Effector memory CD4-positive, alpha-beta T cell (primary cell): ENCODE measurements at regions not wholly inside any gene's neighbourhood (a gene's known extent, or its start where the extent isn't known, plus 50 kb on each side); places are given as distances from the start of the nearest gene placed in this dataset.

Source experiments
- DNase-seq, 3 donors: peaks; one replicate each; pipeline ENCODE4 v3.0.0-alpha.2; 2020
- H3K27ac ChIP-seq: 2 replicates; pipeline ENCODE4 v1.7.0; 2013; ENCODE audit warnings: mild to moderate bottlenecking, low read length, moderate library complexity; ENCODE audit not compliant: insufficient read depth, poor library complexity, severe bottlenecking
- H3K27me3 ChIP-seq: replicated peaks from 2 replicates; pipeline ENCODE4 v1.7.0; 2013; ENCODE audit warnings: mild to moderate bottlenecking, low read length; ENCODE audit not compliant: insufficient read depth, control insufficient read depth, poor library complexity, severe bottlenecking
- H3K36me3 ChIP-seq: 2 replicates; pipeline ENCODE4 v1.7.0; 2013; ENCODE audit warnings: mild to moderate bottlenecking, low read length, moderate library complexity; ENCODE audit not compliant: control insufficient read depth, insufficient read depth
- H3K4me1 ChIP-seq: 2 replicates; pipeline ENCODE4 v1.7.0; 2013; ENCODE audit warnings: low read length, mild to moderate bottlenecking; ENCODE audit not compliant: control insufficient read depth, insufficient read depth, poor library complexity, severe bottlenecking
- H3K4me3 ChIP-seq: 2 replicates; pipeline ENCODE4 v1.7.0; 2013; ENCODE audit warnings: low read length, low read depth, mild to moderate bottlenecking; ENCODE audit not compliant: insufficient read depth, poor library complexity, severe bottlenecking
- H3K9me3 ChIP-seq: 2 replicates; pipeline ENCODE4 v1.7.0; 2013; ENCODE audit warnings: mild to moderate bottlenecking, low read length, moderate library complexity; ENCODE audit not compliant: control insufficient read depth

DNA sequence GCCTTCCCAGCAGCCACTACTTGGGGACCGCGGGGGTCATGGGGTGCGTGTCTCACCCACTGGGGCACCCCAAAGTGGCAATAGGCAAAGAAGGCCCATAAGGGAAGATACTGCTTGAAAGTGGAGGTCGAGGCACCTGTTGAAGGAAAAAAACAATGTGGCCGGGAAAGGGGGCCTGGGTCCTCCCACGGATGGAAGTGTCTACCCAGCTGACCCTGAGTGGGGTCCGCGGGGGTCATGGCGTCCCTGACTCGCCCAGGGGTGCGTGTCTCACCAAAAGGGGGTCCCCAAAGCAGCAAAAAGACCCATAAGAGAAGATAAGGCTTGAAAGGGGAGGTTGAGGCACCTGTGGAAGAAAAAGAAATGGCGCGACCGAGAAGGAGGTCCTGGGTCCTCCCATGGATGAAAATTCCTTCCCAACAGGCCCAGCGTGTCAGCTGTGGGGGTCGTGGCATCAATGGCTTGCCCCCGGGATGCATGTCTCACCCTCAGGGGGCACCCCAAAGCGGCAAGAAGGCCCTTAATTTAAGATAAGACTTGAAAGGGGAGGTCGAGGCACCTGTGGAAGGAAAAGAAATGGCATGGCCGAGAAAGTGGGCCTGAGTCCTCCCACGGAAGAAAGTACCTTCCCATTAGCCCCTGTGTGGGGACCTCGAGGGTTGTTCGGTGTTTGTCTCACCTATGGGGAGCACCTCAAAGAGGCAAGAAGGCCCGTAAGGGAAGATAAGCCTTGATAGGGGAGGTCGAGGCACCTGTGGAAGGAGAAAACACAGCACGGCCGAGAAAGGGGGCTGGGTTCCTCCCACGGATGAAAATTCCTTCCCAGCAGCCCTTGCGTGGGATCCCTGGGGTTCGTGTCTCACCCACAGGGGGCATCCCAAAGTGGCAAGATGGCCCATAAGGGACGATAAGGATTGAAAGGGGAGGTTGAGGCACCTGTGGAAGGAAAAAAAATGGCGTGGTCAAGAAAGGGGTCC is 266.0 kb downstream of the ALG10 start:
- H3K27ac ChIP-seq = no peak overlapping the region
- no peak for DNase-seq
- H3K4me1 ChIP-seq = no peaks in the 10 kb centered on the region
- peaks cover 5% of the 10 kb centered on the region for H3K9me3 ChIP-seq
- no peaks in the 10 kb centered on the region for H3K27me3 ChIP-seq
- H3K36me3 ChIP-seq = no peaks in the 10 kb centered on the region
- no peak overlapping the region for H3K4me3 ChIP-seq

DNA sequence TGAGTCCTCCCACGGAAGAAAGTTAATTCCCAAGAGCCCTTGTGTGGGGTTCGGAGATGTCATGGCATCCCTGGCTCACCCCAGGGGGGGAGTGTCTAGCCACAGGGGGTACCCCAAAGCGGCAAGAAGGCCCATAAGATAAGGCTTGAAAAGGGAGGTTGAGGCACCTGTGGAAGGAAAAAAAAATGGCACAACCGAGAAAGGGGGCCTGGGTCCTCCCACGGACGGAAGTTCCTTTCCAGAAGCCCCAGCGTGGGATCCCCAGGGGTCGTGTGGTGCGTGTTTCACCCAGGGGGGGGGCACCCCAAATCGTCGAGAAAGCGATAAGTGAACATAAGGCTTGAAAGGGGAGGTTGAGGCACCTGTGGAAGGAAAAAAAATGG is 266.7 kb downstream of the ALG10 start:
- Histone ChIP-seq H3K4me3 (no peak overlapping the region), H3K27ac (no peak overlapping the region), H3K27me3 (no peaks in the 10 kb centered on the region), H3K36me3 (no peaks in the 10 kb centered on the region), H3K9me3 (peaks cover 5% of the 10 kb centered on the region), H3K4me1 (no peaks in the 10 kb centered on the region)
- no peak for DNase-seq

DNA sequence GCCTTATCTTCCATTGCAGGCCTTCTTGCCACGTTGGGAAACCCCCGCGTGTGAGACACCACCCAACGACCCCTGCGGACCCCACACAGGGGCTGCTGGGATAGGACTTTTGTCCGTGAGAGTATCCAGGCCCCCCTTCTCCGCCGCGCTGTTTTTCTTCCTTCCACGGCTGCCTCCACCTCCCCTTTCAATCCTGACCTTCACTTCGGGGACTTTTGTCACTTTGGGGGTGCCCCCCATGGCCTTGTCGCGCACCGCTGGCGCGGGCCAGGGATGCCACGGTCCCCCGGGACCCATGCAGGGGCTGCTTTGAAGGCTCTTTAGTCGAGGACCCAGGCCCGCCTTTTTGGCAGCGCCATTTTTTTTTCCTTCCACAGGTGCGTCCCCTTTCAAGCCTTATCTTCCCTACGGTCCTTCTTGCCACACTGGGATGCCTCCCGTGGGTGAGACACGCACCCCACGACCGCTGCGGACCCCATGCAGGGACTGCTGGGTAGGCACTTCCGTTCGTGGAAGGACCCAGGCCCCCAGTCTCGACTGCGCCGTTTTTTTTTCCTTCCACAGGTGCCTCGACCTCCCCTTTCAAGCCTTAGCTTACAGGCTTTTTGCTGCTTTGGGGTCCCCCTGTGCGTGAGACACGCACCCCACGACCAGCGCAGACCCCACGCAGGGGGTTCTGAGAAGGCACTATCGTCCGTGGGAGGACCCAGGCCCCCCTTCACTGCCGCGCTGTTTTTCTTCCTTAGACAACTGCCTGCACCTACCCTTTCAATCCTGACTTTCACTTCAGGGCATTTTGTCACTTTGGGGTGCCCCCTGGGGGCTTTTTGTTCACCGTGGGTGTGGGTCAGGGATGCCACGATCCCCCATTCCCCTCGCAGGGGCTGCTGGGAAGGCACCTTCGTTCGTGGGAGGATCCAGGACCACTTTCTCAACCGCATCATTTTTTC is 267.4 kb downstream of the ALG10 start:
- H3K4me1 ChIP-seq = no peaks in the 10 kb centered on the region
- peaks cover 5% of the 10 kb centered on the region for H3K9me3 ChIP-seq
- no peaks in the 10 kb centered on the region for H3K36me3 ChIP-seq
- no peak overlapping the region for H3K4me3 ChIP-seq
- no peak for DNase-seq
- no peak overlapping the region for H3K27ac ChIP-seq
- no peaks in the 10 kb centered on the region for H3K27me3 ChIP-seq

DNA sequence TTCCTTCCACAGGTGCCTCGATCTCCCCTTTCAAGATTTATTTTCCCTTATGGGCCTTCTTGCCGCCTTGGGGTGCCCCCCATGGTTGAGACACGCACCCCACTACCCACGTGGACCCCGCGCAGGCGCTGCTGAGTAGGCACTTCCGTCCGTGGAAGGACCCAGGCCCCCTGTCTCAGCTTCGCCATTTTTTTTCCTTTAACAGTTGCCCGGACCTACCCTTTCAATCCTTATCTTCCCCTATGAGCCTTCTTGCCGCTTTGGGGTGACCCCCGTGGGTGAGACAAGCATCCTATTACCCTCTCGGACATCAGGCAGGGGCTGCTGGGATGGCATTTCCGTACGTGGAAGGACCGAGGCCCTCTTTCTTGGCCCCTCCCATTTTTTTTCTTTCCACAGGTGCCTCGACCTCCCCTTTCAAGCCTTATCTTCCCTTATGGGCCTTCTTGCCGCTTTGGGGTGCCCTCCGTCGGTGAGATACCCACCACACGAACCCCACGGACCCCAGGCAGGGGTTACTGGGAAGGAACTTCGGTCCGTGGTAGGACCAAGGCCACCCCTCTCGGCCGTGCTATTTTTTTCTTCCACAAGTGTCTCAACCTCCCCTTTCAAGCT is 268.2 kb downstream of the ALG10 start:
- Histone ChIP-seq H3K27me3 (no peaks in the 10 kb centered on the region), H3K27ac (no peak overlapping the region), H3K4me1 (no peaks in the 10 kb centered on the region), H3K9me3 (peaks cover 5% of the 10 kb centered on the region), H3K4me3 (no peak overlapping the region), H3K36me3 (no peaks in the 10 kb centered on the region)
- no peak for DNase-seq

DNA sequence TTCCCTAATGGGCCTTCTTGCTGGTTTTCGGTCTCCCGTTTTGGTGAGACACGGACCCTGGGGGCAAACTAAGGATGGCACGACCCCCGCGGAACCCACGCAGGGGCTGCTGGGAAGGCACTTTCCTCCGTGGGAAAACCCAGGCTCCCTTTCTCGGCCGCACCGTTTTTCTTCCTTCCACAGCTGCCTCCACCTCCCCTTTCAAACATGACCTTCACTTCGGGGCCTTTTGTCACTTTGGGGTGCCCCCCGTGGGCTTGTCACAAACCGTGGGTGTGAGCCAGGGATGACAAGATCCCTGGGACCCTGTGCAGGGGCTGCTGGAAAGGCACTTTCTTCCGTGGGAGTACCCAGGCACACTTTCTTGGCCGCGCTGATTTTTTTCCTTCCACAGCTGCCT is 268.7 kb downstream of the ALG10 start:
- Histone ChIP-seq H3K4me1 (no peaks in the 10 kb centered on the region), H3K4me3 (no peak overlapping the region), H3K9me3 (peaks cover 5% of the 10 kb centered on the region), H3K27me3 (no peaks in the 10 kb centered on the region), H3K36me3 (no peaks in the 10 kb centered on the region), H3K27ac (no peak overlapping the region)
- DNase-seq = no peak

DNA sequence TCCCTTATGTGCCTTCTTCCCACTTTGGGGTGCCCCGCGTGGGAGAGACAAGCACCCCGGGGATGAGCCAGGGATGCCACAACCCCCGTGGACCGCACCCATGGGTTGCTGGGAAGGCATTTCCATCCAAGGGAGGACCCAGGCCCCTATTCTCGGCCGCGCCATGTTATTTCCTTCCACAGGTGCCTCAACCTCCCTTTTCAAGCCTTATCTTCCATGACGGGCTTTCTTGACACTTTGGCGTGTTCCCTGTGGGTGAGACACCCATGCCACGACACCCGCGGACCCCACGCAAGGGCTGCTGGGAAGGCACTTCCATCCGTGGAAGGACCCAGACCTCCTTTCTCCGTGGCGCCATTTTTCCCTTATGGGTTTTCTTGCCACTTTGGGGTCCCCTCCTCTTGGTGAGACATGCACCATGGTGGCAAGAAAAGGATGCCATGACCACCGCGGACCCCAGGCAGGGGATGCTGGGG is 269.2 kb downstream of the ALG10 start:
- H3K4me1 ChIP-seq = no peaks in the 10 kb centered on the region
- H3K9me3 ChIP-seq = peaks cover 5% of the 10 kb centered on the region
- no peaks in the 10 kb centered on the region for H3K36me3 ChIP-seq
- H3K4me3 ChIP-seq = no peak overlapping the region
- H3K27me3 ChIP-seq = no peaks in the 10 kb centered on the region
- no peak overlapping the region for H3K27ac ChIP-seq
- DNase-seq = no peak

DNA sequence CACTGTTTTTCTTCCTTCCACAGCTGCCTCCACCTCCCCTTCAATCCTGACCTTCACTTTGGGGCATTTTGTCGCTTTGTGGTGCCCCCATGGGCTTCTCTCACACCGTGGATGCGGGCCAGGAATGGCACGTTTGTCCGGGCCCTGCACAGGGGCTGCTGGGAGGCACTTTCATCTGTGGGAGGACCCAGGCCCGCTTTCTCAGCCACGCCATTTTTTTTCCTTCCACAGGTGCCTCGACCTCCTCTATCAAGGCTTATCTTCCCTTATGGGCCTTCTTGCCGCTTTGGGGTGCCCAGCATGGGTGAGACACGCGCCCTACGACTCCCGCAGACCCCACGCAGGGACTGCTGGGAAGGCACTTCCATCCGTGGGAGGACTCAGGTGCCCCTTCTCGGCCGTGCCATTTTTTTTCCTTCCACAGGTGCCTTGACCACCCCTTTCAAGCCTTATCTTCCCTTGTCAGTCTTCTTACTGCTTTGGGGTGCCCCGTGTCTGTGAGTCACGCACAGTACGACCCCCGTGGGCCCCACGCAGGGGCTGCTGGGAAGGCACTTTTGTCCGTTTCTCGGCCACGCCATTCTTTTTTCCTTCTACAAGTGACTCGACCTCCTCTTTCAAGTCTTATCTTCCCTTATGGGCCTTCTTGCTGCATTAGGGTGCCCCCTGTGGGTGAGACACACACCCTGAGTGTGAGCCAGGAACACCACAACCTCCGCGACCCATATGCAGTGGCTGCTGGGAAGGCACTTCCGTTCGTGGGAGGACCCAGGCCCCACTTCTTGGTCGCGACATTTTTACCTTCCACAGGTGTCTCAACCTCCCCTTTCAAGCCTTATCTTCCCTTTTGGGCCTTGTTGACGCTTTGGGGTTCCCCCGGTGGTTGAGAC is 270.7 kb downstream of the ALG10 start:
- H3K4me1 ChIP-seq = no peaks in the 10 kb centered on the region
- no peak for DNase-seq
- no peaks in the 10 kb centered on the region for H3K27me3 ChIP-seq
- H3K9me3 ChIP-seq = no peaks in the 10 kb centered on the region
- H3K27ac ChIP-seq = no peak overlapping the region
- H3K36me3 ChIP-seq = no peaks in the 10 kb centered on the region
- H3K4me3 ChIP-seq = no peak overlapping the region

DNA sequence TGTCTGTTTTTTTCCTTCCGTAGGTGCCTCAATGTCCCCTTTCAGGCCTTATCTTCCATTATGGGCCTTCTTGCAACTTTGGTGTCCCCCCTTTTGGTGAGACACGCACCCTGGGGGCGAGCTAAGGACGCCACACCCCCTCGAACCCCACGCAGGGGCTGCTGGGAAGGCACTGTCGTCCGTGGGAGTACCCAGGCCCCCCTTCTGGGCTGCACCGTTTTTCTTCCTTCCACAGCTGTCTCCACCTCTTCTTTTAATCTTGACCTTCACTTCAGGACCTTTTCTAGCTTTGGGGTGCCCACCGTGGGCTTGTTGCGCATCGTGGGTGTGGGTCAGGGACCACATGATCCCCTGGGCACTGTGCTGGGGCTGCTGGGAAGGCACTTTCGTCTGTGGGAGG is 271.8 kb downstream of the ALG10 start:
- Histone ChIP-seq H3K9me3 (no peaks in the 10 kb centered on the region), H3K27ac (no peak overlapping the region), H3K36me3 (no peaks in the 10 kb centered on the region), H3K4me3 (no peak overlapping the region), H3K4me1 (no peaks in the 10 kb centered on the region), H3K27me3 (no peaks in the 10 kb centered on the region)
- DNase-seq = no peak
